Memory B cell (primary cell): ENCODE measurements at regions not wholly inside any gene's neighbourhood (a gene's known extent, or its start where the extent isn't known, plus 50 kb on each side); places are given as distances from the start of the nearest gene placed in this dataset.

Experiments
- ATAC-seq: fragments of 150-1000 bp; cut with Tn5 transposase; 2 replicates; pipeline ENCODE4 v1.10.0; 2021; ENCODE audit warnings: low read depth, mild to moderate bottlenecking, moderate library complexity
- DNase-seq, 2 donors: peaks; one replicate each; pipeline ENCODE4 v3.0.0; 2022; ENCODE audit warnings: low spot score in 2 of 2
- H3K27ac Mint-ChIP-seq: one replicate; pipeline ENCODE4 v1.8.0; 2022; ENCODE audit warnings: mild to moderate bottlenecking, moderate library complexity, mixed read lengths
- H3K27me3 Mint-ChIP-seq: one replicate; pipeline ENCODE4 v1.8.0; 2022; ENCODE audit warnings: mixed read lengths
- H3K36me3 Mint-ChIP-seq: one replicate; pipeline ENCODE4 v1.8.0; 2022; ENCODE audit warnings: mild to moderate bottlenecking, mixed read lengths
- H3K4me1 Mint-ChIP-seq: one replicate; pipeline ENCODE4 v1.8.0; 2022; ENCODE audit warnings: mixed read lengths
- H3K4me3 Mint-ChIP-seq: one replicate; pipeline ENCODE4 v1.8.0; 2022; ENCODE audit warnings: mild to moderate bottlenecking, moderate library complexity, mixed read lengths
- H3K9me3 Mint-ChIP-seq: one replicate; pipeline ENCODE4 v1.8.0; 2022; ENCODE audit warnings: mixed read lengths

GRCh38 chr1:55387145-55387544, 172.0 kb upstream of the USP24 start:
- ATAC-seq (no peak), DNase-seq (no peak)
- Mint-ChIP-seq H3K27me3 (peaks cover 3% of the 10 kb centered on the region), H3K4me1 (no peaks in the 10 kb centered on the region), H3K4me3 (no peak overlapping the region), H3K9me3 (peaks cover 8% of the 10 kb centered on the region), H3K27ac (no peak overlapping the region), H3K36me3 (no peaks in the 10 kb centered on the region)

- DNase-seq (no peak), ATAC-seq (no peak)
- Mint-ChIP-seq H3K27me3 (peaks cover 3% of the 10 kb centered on the region), H3K27ac (no peak overlapping the region), H3K9me3 (peaks cover 8% of the 10 kb centered on the region), H3K4me1 (no peaks in the 10 kb centered on the region), H3K4me3 (no peak overlapping the region), H3K36me3 (no peaks in the 10 kb centered on the region)
These were observed 171.3 kb upstream of the USP24 start for GRCh38 chr1:55386456-55386855.

- ATAC-seq (no peak), DNase-seq (no peak)
- H3K4me3 Mint-ChIP-seq: no peak overlapping the region
- H3K4me1 Mint-ChIP-seq: no peaks in the 10 kb centered on the region
- peaks cover 7% of the 10 kb centered on the region for H3K27me3 Mint-ChIP-seq
- H3K27ac Mint-ChIP-seq: no peak overlapping the region
- peaks cover 4% of the 10 kb centered on the region for H3K9me3 Mint-ChIP-seq
- H3K36me3 Mint-ChIP-seq: no peaks in the 10 kb centered on the region
These were observed 170.3 kb upstream of the USP24 start for GRCh38 chr1:55385402-55386018.

- no peak overlapping the region for H3K27ac Mint-ChIP-seq
- H3K9me3 Mint-ChIP-seq: peaks cover 2% of the 10 kb centered on the region
- no peaks in the 10 kb centered on the region for H3K4me1 Mint-ChIP-seq
- H3K4me3 Mint-ChIP-seq: no peak overlapping the region
- peaks cover 7% of the 10 kb centered on the region for H3K27me3 Mint-ChIP-seq
- no peaks in the 10 kb centered on the region for H3K36me3 Mint-ChIP-seq
- ATAC-seq (no peak), DNase-seq (no peak)
These were observed 169.5 kb upstream of the USP24 start for GRCh38 chr1:55384637-55385036.

- Mint-ChIP-seq H3K36me3 (no peaks in the 10 kb centered on the region), H3K9me3 (peaks cover 1% of the 10 kb centered on the region), H3K27me3 (peaks cover 7% of the 10 kb centered on the region), H3K27ac (no peak overlapping the region), H3K4me3 (no peak overlapping the region), H3K4me1 (peaks cover 4% of the 10 kb centered on the region)
- DNase-seq (no peak), ATAC-seq (no peak)
These were observed 167.7 kb upstream of the USP24 start for GRCh38 chr1:55382806-55383305.

- no peak overlapping the region for H3K27ac Mint-ChIP-seq
- H3K9me3 Mint-ChIP-seq: peaks cover 1% of the 10 kb centered on the region
- ATAC-seq (no peak), DNase-seq (no peak)
- peaks cover 4% of the 10 kb centered on the region for H3K4me1 Mint-ChIP-seq
- peaks cover 7% of the 10 kb centered on the region for H3K27me3 Mint-ChIP-seq
- no peaks in the 10 kb centered on the region for H3K36me3 Mint-ChIP-seq
- H3K4me3 Mint-ChIP-seq: no peak overlapping the region
These were observed 166.8 kb upstream of the USP24 start for GRCh38 chr1:55381983-55382382.

GRCh38 chr1:55381491-55381890, 166.3 kb upstream of the USP24 start:
- DNase-seq (no peak), ATAC-seq (no peak)
- Mint-ChIP-seq H3K4me3 (no peak overlapping the region), H3K27me3 (peaks cover 7% of the 10 kb centered on the region), H3K9me3 (peaks cover 1% of the 10 kb centered on the region), H3K36me3 (no peaks in the 10 kb centered on the region), H3K27ac (no peak overlapping the region), H3K4me1 (peaks cover 4% of the 10 kb centered on the region)

GRCh38 chr1:55380355-55380970, 165.3 kb upstream of the USP24 start:
- Mint-ChIP-seq H3K27me3 (peaks cover 7% of the 10 kb centered on the region), H3K27ac (no peak overlapping the region), H3K9me3 (no peaks in the 10 kb centered on the region), H3K4me3 (no peak overlapping the region), H3K4me1 (peaks cover 4% of the 10 kb centered on the region), H3K36me3 (no peaks in the 10 kb centered on the region)
- DNase-seq: no peak
- ATAC-seq: no peak

GRCh38 chr1:55378582-55378981, 163.4 kb upstream of the USP24 start:
- peak in 1 of 2 donors; percentile 5 for DNase-seq
- H3K27ac Mint-ChIP-seq: no peak overlapping the region
- H3K36me3 Mint-ChIP-seq: no peaks in the 10 kb centered on the region
- peaks cover 7% of the 10 kb centered on the region for H3K27me3 Mint-ChIP-seq
- no peak for ATAC-seq
- peaks cover 4% of the 10 kb centered on the region for H3K4me1 Mint-ChIP-seq
- no peak overlapping the region for H3K4me3 Mint-ChIP-seq
- no peaks in the 10 kb centered on the region for H3K9me3 Mint-ChIP-seq

GRCh38 chr1:55376897-55377296, 161.7 kb upstream of the USP24 start:
- H3K36me3 Mint-ChIP-seq: no peaks in the 10 kb centered on the region
- peaks cover 4% of the 10 kb centered on the region for H3K4me1 Mint-ChIP-seq
- H3K4me3 Mint-ChIP-seq: no peak overlapping the region
- ATAC-seq (no peak), DNase-seq (no peak)
- H3K27me3 Mint-ChIP-seq: peaks cover 4% of the 10 kb centered on the region
- H3K27ac Mint-ChIP-seq: no peak overlapping the region
- no peaks in the 10 kb centered on the region for H3K9me3 Mint-ChIP-seq

GRCh38 chr1:55375617-55376258, 160.6 kb upstream of the USP24 start:
- H3K4me3 Mint-ChIP-seq: no peak overlapping the region
- H3K27ac Mint-ChIP-seq: no peak overlapping the region
- DNase-seq (peak; percentile 34 to 43), ATAC-seq (no peak)
- H3K36me3 Mint-ChIP-seq: no peaks in the 10 kb centered on the region
- no peaks in the 10 kb centered on the region for H3K9me3 Mint-ChIP-seq
- peaks cover 4% of the 10 kb centered on the region for H3K4me1 Mint-ChIP-seq
- peaks cover under 1% of the 10 kb centered on the region for H3K27me3 Mint-ChIP-seq

GRCh38 chr1:55374801-55375616, 159.8 kb upstream of the USP24 start:
- Mint-ChIP-seq H3K36me3 (no peaks in the 10 kb centered on the region), H3K4me1 (peaks cover 4% of the 10 kb centered on the region), H3K4me3 (no peak overlapping the region), H3K9me3 (no peaks in the 10 kb centered on the region), H3K27me3 (peaks cover 3% of the 10 kb centered on the region), H3K27ac (no peak overlapping the region)
- DNase-seq (no peak), ATAC-seq (no peak)

GRCh38 chr1:55374216-55374615, 159.1 kb upstream of the USP24 start:
- no peaks in the 10 kb centered on the region for H3K36me3 Mint-ChIP-seq
- peaks cover 6% of the 10 kb centered on the region for H3K27me3 Mint-ChIP-seq
- DNase-seq (no peak), ATAC-seq (no peak)
- H3K4me3 Mint-ChIP-seq: no peak overlapping the region
- peaks cover 1% of the 10 kb centered on the region for H3K4me1 Mint-ChIP-seq
- no peak overlapping the region for H3K27ac Mint-ChIP-seq
- H3K9me3 Mint-ChIP-seq: no peaks in the 10 kb centered on the region

- H3K9me3 Mint-ChIP-seq: no peaks in the 10 kb centered on the region
- H3K27me3 Mint-ChIP-seq: peaks cover 10% of the 10 kb centered on the region
- H3K4me3 Mint-ChIP-seq: no peak overlapping the region
- no peaks in the 10 kb centered on the region for H3K36me3 Mint-ChIP-seq
- no peak overlapping the region for H3K27ac Mint-ChIP-seq
- ATAC-seq: no peak
- no peaks in the 10 kb centered on the region for H3K4me1 Mint-ChIP-seq
- DNase-seq: no peak
These were observed 154.3 kb upstream of the USP24 start for GRCh38 chr1:55369474-55369873.
